NB4 (cell line): ENCODE measurements at regions not wholly inside any gene's neighbourhood (a gene's known extent, or its start where the extent isn't known, plus 50 kb on each side); places are given as distances from the start of the nearest gene placed in this dataset.

ENCODE experiments used
- MYC ChIP-seq: IDR thresholded peaks from 2 replicates; pipeline ENCODE4 v1.6.1; 2011; ENCODE audit warnings: low read depth, low read length
- POLR2A ChIP-seq: IDR thresholded peaks from 2 replicates; pipeline ENCODE4 v1.6.1; 2011; ENCODE audit warnings: mild to moderate bottlenecking; ENCODE audit not compliant: insufficient read length; ENCODE audit errors: extremely low read depth
- TF ChIP-seq, protein P1 (sequence below): IDR thresholded peaks from one replicate; pipeline ENCODE4 v1.5.1; 2012; ENCODE audit warnings: low read depth, low read length

DNA sequence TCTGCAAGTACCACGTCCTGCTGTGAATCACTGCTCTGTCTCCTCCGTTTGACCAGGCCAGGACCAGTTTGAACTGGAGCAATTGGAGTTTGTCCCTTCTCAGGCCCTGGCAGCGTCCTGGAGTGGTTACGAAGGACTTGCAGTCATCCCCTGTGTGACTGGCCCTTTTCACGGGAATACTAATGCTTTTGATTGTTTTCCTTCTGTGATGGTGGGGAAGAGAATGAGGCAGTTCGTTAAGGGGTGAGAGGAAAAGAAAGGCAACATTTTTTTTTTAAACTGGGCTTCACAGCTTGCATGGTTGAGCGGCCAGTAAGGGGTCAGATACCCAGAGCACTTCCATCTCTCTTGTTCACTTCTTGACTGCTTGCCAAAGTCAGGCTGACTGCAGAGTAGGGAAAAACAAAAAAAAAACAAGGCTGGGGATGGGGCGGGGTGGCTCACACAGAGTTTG, 153.5 kb upstream of the STK32A start:
- TF ChIP-seq MYC (no peak), POLR2A (no peak)
- TF ChIP-seq, protein P1, sequence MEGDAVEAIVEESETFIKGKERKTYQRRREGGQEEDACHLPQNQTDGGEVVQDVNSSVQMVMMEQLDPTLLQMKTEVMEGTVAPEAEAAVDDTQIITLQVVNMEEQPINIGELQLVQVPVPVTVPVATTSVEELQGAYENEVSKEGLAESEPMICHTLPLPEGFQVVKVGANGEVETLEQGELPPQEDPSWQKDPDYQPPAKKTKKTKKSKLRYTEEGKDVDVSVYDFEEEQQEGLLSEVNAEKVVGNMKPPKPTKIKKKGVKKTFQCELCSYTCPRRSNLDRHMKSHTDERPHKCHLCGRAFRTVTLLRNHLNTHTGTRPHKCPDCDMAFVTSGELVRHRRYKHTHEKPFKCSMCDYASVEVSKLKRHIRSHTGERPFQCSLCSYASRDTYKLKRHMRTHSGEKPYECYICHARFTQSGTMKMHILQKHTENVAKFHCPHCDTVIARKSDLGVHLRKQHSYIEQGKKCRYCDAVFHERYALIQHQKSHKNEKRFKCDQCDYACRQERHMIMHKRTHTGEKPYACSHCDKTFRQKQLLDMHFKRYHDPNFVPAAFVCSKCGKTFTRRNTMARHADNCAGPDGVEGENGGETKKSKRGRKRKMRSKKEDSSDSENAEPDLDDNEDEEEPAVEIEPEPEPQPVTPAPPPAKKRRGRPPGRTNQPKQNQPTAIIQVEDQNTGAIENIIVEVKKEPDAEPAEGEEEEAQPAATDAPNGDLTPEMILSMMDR, result no peak
